Hematopoietic multipotent progenitor cell treated with erythropoietin and hydrocortisone succinate and interleukin-3 and kit ligand, for 6 days (in vitro differentiated cells): ENCODE measurements at regions not wholly inside any gene's neighbourhood (a gene's known extent, or its start where the extent isn't known, plus 50 kb on each side); places are given as distances from the start of the nearest gene placed in this dataset.

ENCODE experiments used
- DNase-seq: peaks from one replicate; pipeline ENCODE4 v3.0.0-alpha.2; 2015

DNA sequence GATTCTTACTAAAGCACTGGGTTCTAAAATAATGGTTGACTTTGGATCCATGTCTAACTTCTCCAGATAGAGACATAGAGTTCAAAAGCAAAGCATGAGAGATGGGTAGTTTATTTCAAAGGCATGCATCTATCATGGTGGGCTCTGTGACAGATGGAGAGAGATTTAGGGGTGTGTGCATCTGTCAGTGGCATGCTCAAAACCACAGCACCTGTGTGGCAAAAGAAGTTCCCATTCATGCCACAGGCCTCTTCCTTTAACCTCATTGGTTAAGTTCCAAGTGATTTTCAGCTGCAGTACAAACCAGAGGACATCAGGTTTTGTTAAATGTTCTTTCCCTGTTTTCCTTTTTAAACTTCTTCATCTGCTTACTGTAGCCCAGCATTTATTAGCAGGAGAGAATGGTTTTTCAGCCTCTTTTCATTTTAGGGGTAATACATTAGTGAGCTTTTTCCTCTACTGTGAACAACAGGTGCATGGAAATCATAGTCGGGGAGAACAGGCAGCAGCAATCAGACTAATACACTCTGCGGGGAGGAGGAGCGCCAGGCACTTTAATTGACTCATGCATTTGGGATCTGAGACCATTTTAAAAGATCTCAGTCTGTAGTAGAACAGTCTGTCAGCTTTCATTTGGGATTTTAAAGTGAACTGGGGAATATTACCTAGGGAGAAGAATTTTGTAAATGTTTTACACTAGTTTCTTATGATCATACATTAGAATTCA is 52.4 kb upstream of the UPP2 start:
- DNase-seq, result no peak

DNA sequence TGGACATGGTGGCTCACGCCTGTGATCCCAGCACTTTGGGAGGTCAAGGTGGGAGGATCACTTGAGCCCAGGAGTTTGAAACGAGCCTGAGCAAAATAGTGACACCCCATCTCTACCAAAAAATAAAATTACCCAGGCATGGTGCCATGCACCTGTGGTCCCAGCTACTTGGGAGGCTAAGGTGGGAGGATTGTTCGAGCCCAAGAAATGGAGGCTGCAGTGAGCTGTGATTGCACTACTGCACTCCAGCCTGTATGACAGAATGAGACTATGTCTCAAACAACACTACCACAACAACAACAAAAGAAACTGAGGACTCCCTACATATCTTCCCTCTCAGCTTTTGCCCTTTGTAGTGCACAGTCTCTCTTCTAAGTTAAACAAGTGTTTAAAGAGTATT is 53.3 kb upstream of the UPP2 start:
- DNase-seq, result no peak

DNA sequence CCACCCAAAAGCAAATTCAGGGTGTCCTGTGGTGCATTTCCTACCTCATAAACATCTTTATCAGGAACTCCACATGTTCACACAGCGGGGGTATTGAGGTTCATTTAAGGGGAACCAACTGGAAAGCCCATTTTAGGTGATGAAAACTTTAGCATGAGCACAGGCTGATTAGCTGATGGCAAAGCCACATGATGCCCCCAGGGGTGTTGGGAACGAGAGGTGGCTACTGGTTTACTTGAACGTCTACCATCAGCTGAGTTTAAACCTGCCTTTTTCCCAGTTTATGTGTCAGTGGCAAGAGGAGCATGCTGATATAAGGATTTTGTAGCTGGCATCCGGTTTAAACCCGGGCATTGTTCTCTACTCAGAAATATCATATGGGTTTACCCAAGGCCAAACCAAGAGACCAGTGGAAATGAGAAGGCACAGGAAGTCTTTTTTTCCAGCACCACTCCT is 54.5 kb upstream of the UPP2 start:
- DNase-seq, result peak; percentile 65

DNA sequence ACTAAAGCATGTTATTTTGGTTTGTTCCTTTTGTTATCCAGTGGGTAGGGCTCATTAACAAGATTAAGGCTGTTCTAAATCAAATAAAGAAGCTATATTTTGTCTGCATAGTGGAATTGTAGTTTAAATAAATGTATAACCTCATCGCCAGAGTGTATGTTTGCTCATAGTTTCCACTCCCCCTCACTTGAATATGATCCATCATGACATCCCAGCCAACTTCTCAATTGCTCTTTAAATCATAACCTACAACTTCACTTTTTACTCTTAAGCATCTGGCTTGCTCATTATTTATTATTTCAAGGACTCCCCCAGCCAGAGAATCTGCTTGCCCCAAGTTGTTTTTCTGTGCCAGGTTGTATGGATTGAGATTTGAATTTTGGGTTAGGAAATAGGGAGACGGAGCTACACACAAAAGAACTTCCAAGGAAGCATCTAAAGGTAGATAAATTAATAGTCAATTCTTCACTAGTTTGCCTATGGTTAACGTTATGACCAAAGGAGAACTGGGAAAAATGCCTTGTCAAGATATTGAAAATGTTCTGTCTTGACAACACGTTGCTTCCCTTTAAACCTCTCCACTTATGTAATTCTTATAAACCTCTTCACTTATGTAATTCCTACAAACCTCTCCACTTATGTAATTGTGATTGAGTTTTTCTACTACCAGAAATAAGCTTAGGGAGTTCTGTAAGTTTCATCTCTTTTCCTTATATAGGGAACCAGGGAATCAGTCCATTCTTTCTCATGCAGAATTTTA is 55.4 kb upstream of the UPP2 start:
- no peak for DNase-seq

DNA sequence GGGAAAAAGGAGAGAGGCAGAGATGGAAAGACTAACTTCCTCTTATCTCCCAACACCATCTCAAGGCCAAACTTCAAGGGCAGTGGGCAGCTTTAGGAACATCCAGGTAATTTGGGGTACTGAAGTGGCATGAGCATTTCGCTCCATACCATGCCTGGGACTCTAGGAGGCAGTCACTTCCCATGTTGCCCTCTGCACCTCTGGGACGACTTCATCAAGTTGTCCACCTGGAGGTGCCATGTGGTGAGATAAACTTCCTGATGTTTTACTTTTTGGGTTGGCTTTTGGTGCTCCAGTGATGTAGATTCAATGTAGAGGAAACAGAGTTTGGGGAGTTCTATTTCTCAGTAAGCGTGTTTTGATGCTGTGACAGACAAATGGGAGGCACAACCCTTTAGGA is 56.3 kb upstream of the UPP2 start:
- DNase-seq, result peak; percentile 15

DNA sequence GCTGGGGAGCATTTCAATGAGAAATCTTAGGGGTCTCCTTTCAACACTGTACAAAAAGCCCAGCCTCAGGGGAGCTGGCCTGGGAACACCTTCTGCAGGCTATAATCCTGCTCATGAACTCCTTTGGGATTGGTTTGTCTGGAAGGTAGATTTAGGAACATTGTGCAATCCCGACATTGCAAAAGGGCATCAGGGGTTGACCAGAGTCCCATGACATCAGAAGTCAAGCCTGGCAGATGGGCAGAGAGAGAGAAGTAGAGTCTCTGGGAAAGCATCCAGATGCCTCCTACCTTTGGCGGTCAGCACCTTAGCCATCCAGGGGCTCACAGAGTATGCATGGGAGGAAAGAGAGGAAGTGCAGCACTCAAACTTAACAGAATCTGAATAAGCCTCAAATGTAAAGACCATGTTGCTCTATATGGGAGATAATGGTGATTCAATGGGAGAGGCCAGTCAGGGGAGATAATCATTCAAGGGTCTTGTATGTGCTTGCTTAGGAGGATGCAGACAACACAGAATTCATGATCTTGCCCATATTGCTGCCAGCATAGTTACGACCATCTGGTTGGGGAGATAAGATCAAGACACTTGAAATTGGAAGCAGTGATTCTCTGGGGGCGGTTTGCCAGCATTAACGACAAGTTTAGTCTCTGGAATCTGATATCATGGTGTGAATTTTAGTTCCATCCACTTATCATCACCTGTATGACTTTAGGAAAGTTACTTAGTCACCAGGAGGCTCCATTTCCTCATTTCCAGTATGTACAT is 58.3 kb upstream of the UPP2 start:
- peak; percentile 29 for DNase-seq

DNA sequence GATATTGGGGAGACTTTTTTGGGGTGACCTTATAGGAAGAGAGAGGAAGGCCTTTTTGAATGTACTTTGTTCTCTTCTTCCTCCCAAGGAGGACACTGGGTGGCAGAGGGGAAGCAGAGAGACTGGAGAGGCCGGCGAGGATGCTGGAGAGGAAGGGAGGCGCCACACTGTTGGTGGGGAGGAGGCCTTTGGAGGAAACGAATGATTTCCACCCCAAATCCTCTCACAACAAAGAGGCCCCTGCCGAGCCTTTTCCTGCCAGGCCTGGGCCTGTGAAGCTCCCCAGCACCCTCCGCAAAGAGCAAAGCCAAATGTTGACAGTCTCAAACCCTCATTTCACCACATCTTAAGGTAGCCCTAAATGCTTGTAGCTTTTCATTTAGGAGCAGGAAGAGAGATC is 59.0 kb upstream of the UPP2 start:
- no peak for DNase-seq

DNA sequence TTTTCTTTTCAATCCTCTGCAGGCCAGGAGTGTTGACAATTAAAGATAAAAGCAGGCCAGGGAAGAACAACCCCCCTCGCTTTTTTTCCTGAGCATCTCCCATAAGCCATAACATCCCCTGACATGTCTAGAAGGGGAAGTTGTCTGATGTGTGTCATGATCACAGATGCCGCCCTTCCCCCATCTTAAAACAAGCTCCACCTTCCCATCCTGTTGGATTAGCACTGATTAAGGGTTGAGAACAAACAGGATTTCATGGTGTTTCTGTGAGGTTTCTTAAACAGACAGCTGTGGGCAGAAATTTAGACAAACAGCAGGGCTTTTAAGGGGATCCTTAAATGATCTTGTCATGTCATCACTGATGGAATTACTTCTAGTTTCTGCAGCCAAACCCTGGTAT is 59.4 kb upstream of the UPP2 start:
- no peak for DNase-seq

DNA sequence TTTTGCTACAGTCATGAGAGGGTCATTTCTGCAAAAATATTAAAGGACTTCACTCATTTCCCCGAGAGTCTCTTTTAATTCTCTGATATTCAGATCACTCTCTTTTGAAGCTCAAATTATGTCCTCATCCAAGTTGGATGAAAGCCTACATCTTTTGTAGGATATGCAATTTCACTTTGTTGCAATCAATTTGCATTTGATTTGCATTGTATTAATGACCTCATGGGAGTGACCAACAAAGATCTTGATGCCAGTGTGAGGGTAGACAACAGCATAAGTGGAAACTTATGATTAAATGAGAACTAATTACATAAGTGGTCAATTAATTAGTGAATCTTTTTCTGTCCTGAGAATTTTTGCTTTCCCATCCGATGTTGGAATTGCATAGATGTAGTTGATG is 60.3 kb upstream of the UPP2 start:
- no peak for DNase-seq

DNA sequence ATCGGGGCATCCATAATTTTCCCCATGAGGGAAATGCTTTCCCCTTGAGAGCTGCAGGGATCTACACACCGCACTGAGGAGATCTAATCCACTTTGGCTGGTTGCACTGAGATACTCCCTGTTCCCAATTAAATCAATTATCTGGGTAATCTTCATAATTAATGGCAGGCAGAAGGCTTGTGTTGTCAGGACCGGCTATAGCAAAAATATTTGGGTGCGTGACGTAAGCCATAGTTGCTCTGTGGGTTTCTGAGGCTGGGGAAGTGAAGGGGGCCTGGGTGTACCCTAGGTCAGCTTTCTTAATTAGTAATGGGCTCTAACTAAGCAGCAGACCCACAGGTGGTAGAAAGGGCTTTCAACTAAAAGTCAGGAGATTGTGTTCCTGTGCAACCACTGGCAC is 62.8 kb upstream of the UPP2 start:
- DNase-seq, result no peak

DNA sequence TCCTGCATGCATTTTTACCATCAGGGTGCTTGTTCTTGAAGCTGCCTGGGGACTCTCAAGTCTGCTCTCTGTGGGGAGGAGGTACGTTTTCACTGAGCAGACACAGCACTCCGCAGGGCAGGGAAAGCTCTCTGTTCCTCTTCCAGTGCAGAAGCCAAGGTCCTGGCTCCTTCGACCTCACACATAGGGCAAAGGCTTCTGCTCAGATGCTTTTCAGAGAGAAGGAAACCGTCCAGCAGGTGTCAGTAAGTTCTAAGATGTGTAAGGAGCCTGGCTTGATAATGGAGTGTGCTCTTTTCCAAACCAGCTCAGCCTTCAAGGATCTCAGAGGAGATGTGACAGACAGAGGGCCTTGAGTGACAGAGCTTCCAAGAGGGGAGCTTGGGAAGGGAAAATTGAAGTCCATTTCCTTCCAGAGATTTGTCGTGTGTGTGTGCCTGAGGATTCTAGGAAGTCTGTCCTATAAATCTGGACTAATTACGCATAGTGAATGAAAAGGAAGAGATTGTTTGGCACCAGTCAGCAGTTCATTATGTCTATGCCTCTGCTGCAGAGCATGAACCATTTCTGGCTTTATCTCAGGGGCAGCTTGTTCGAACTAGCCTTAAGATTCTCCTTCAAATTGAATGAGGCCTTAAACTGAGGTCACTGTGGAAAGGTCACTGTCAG is 67.3 kb upstream of the UPP2 start:
- DNase-seq, result peak; percentile 82

DNA sequence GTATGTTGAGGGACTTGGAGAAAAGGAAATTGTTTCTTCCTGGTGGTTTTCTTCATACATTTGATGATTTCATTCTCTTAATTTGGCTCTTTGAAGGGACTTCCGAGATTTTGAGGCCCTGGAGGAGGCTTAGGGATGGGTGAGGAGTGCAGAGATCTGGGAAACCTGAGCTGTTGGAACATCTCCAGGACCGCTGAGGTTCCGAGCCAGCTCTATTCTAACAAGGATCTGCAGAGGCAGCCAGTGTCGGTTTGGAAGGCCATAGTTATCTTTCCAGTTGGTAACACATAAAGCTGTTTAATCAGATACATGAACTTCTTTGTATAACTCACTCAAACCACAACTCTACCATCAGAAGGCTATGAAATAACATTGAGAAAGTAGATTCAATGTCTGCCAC is 70.3 kb upstream of the UPP2 start:
- no peak for DNase-seq

DNA sequence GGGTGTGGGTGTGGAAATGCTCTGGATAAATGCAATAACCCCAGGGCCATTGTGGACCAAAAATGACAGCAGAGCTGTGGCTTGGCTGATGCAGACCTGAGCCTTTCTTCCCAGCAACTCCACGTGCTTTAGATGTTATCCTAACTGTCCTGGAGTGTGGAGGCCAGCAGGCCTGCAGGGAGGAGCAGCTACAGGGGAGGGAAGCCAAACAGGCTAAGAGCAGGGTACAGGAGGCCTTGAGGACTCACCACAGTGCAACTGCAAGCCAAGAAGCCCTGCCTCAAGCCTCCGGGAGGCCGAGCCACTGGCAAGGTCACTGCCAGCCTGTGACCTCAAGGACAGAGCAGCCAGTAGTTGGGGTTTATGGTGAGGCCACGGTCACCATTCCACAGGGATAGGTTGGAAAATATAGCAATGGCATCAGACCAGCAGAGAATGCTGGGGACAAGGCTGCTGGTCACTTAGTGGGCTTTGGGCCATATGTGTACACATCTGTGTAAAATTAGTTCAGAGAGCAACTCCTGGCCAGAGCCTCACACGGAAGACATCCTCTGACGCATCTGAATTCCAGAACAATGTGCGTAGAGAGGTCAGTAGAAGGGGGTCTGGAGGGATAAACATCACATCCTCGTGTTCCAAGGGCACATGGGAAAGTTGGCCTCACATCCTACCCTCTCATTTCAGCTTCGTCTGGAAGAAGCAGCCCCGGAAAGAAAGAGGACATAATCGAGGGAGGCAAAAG is 76.2 kb upstream of the UPP2 start:
- DNase-seq, result no peak

DNA sequence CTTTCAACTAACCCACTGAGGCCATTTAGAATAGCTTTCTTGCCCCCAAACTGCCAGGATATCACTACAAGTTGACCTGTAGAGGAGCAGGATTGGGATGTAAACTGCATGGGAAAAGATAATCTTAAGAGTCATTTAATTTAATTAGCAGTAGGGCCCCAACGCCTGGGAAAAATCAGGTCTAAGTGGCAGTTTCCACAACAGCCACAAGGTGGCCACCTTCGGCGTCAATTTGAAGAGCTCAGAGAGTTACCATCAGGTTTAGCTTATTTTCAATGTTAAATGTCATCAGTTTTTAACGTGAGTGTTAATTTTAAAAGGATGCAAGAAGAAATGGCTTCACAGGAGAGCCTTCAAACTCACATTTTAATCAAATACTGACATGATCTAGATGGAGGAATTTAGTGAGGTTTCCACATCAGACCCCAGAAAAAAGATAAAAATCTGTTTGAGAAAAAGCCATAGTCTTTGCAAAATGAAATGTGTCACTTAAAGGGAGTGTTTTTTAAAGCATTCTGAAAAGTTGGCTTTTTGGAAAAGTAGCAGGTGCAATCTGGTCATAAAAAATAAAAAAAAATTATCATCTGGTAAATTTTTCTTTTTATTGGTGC is 77.3 kb upstream of the UPP2 start:
- DNase-seq, result peak; percentile 73

DNA sequence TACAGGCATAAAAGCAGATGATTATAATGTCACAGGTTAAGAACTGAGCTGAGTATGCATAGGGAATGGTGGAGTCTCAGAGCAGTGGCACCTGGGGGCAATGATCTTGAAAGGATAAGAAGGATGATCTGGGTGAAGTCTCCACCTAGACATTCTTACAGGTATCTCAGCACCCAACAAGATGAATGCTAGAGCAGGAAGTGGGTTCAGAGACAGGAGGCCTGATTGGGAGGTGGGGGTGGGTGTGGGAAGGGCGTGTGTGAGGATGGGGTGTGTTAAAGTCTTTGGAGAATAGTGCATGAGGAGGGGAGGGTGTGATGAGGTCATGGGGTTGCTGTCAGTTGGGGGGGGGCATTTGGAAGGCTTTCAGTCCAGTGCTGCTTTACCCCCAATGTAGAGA is 78.8 kb upstream of the UPP2 start:
- DNase-seq, result no peak

DNA sequence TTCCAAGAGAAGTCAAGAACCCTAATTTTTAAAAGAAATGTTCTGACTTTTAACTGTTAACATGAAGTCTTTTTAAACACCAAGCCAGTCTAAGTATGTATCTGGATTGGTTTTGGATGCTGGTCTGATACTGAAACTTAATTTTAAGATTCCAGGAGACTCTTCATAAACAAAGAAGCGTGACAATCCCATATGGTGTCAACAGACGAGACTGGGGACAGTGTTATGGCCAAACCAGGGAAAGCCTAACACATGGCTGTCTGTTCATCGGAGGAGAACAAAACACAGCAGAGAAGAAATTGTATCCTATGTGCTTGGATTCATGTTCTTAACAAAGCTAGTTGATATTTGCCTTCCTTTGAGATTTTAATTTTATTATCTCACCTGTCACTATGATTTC is 80.5 kb upstream of the UPP2 start:
- DNase-seq, result no peak

DNA sequence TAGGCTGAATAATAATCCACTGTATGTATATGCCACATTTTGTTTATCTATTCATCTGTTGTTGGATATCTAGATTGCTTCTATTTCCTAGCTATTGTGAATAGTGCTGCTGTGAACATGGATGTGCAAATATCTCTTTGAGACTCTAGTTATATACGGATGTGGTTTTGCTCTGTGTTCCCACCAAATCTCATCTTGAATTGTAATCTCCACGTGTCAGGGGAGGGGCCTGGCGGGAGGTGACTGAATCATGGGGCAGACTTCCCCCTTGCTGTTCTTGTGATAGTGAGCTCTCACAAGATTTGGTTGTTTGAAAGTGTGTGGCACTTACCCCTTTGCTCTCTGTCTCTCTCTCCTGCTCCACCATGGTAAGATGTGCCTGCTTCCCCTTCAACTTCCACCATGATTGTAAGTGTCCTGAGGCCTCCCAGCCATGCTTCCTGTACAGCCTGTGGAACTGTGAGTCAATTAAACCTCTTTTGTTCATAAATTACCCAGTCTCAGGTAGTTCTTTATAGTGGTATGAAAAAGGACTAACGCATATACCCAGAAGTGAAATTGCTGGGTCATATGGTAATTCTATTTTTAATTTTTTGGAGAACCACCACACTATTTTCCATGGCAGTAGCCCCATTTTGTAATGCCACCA is 86.1 kb upstream of the UPP2 start:
- peak; percentile 23 for DNase-seq

DNA sequence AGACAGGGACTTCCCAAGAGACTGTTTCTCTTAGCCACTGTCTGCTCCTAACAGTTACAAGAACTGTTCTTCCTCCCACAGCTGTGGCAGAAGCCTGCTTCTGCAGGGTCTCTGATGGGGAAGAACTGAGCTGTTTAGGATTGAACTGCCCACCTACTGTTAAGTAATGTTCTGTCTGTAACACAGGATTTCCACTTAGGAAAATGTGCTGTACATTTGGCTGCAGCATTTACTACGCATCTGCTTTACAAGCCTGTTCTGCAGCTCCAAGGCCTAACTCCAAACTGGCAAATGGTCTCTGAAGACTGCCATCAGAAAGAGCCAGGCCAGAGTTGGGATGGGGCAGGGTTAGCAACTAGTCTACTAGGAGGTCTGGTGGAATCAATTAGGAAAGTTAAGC is 87.8 kb upstream of the UPP2 start:
- no peak for DNase-seq

DNA sequence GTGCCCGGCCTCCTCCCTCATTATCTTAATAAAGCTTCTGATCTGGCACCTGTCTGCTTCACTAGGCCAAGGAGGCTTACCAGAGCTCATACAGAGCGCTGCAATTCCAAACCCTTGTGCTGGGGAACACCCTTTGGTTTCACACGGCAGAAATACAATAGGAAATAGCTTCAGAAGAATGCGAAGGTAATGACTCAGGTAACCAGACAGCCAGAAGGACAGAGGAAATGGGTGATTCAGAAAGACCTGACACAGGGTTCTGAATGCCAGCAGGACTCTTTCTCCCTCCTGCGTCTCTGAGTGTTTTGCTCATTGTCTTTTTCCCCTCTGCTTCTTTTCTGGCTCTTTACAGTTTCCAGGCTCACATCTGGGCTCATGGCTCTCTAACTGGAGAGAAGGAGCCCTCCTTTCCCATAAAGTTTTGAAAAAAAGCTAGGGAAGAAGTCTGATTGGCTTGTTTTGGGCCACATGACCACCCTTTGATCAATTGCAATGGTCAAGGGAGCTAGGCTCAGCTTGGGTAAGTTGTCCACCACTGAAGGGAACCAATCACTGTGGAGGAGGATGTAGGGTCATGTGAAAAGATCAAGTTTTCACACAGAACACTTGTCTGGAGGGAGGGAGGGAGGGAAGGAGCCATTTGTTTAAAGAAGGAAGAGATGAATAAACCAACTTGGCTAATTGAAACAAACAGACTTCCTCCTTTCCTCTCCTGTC is 90.5 kb upstream of the UPP2 start:
- no peak for DNase-seq

DNA sequence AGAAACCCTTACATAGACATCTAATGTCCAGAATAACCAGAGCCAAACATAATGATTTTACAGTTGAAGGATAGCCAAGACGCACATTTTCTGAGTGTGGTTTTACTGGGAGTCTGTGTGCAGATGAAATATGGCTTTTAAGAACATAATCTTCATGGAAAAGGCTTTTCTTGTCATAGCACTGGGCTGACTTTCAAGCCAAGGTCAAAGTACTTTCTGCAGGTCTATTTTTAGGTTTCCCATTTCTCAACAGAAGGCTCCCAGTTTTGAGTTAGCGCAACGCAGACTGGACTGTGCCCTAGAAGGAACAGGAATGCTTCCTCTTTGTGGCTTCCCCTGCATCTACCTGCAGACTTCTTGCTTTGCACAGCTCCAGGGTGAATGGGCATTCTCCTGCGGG is 92.3 kb upstream of the UPP2 start:
- no peak for DNase-seq
